AG10803 (cell line): ENCODE measurements at regions not wholly inside any gene's neighbourhood (a gene's known extent, or its start where the extent isn't known, plus 50 kb on each side); places are given as distances from the start of the nearest gene placed in this dataset.

Experiments used
- DNase-seq: peaks from one replicate; pipeline ENCODE4 v3.0.0; 2010; ENCODE audit warnings: low read depth
- H3K4me3 ChIP-seq: 2 replicates; pipeline ENCODE4 v1.5.1; 2011; ENCODE audit warnings: mild to moderate bottlenecking, low read length, control low read depth
- TF ChIP-seq, protein P1 (sequence below): conservative IDR thresholded peaks from 2 replicates; pipeline ENCODE4 v1.5.1; 2011; ENCODE audit warnings: mild to moderate bottlenecking, low read length, control low read depth, inconsistent platforms

DNA sequence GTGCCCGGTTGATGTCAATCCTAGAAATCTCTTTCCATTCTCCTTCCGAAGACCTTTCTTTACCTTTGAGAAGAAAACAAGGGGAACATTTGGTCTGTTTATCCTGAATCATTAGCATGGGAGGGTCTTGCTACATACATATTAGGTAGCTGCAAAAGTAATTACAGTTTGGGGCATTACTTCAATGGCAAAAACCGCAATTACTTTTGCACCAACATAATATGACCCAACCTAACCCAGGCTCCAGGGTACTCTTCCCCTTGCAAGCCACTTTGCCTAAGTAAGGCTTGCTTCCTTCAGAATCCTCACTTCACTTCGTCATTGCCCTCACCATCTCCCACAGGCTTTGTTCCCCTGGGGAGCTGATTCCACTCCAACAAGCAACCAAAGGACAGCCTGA lies 662.7 kb downstream of the DIAPH3 start:
- no peak for DNase-seq
- TF ChIP-seq, protein P1, sequence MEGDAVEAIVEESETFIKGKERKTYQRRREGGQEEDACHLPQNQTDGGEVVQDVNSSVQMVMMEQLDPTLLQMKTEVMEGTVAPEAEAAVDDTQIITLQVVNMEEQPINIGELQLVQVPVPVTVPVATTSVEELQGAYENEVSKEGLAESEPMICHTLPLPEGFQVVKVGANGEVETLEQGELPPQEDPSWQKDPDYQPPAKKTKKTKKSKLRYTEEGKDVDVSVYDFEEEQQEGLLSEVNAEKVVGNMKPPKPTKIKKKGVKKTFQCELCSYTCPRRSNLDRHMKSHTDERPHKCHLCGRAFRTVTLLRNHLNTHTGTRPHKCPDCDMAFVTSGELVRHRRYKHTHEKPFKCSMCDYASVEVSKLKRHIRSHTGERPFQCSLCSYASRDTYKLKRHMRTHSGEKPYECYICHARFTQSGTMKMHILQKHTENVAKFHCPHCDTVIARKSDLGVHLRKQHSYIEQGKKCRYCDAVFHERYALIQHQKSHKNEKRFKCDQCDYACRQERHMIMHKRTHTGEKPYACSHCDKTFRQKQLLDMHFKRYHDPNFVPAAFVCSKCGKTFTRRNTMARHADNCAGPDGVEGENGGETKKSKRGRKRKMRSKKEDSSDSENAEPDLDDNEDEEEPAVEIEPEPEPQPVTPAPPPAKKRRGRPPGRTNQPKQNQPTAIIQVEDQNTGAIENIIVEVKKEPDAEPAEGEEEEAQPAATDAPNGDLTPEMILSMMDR: no peak

DNA sequence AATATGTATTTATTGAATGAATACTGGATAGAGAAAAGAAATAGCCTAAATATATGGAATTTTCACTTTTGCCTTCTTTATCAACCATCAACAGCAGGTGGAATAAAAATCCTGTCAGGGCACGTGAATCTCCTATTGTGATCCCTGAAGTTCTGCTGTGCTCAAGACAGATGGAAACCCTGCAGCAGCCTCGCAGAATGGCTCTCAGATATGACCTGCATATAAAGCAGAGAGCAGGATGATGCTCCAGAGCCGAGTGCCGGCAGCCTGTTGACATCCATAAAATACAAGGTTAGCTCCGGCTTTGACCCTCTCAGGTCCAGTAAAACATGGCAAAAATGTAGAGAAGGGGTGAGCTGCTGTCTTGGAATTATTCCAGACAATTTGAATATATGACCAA lies 659.3 kb downstream of the DIAPH3 start:
- TF ChIP-seq, protein P1: no peak
- no peak overlapping the region for H3K4me3 ChIP-seq
- DNase-seq: no peak

More for the DNA sequence above, 662.7 kb downstream of the DIAPH3 start:
- H3K4me3 ChIP-seq: no peak overlapping the region

DNA sequence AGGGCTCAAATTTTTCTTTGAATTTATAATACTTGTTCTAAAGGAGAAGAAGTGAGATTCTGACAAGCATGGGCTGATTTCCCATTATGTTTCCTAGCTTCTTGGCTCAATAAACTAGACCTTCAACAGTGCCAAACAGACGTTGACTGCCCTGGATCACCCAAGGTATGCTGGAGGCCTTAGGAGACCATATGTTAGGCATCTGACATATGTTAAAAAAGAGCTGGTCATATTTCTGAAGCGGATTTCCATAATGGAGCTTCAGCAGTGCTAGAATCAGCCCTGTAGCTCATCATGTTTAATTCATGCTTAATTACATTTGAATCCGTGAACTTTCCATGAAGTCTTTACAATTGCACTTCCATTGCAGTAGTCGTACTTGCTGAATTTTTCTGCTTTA lies 653.3 kb downstream of the DIAPH3 start:
- H3K4me3 ChIP-seq: no peak overlapping the region
- no peak for DNase-seq
- TF ChIP-seq, protein P1: no peak

DNA sequence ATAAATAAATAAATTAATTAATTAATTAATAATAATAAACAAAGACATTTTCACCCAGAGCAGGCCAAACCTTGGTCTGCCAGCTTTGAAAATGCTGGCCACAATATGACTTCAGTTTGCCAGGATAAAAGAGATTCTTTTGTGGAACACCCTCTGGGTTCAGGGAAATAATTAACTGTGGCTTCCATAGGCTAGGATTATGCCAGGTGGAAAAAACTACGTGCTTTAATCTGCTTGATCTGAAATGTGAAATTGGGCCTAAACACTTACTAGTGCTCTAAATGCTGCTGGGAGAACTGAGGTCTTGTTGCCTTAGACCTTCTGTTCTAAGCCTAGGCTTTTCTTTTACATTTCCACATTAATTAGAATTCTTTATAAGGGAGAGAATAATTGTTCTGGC lies 650.0 kb downstream of the DIAPH3 start:
- no peak overlapping the region for H3K4me3 ChIP-seq
- no peak for DNase-seq
- TF ChIP-seq, protein P1: no peak

DNA sequence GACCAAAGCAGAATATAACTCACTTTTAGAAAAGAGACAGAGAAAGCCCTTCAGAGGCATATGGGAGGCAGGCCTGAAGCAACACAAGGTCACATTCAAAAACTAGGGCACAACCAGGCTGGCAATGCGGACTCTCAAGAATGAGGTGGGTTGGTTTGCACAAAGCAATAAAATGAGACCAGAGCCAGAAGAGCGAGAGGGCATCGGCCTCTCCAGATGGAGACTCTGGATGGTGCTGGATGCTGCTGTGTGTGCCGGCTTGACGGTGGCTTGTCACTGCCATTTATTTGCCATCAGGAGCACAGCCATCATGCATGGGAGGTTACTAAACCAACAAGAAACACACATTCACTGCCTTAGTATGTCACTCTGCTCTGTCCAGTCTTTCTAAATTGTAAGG lies 649.4 kb downstream of the DIAPH3 start:
- no peak for DNase-seq
- TF ChIP-seq, protein P1: no peak
- H3K4me3 ChIP-seq: no peak overlapping the region

DNA sequence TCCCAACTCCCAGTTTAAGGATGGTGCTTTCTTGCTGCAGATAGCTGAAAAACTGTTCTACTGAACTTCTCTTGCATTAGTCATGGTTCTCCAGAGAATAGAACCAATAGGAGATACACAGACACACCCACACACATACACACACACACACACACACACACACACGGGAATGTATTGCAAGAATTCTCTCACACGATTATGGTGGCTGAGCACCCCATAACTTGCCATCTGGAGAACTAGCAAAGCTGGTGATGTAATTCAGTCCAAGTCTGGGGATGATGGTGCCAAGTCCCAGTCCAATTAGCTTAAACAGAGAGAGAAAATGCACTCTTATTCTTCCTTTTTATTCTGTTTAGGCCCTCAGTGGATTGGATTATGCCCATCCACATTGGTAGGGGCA lies 643.9 kb downstream of the DIAPH3 start:
- TF ChIP-seq, protein P1: no peak
- DNase-seq: peak; percentile 26
- H3K4me3 ChIP-seq: no peak overlapping the region

DNA sequence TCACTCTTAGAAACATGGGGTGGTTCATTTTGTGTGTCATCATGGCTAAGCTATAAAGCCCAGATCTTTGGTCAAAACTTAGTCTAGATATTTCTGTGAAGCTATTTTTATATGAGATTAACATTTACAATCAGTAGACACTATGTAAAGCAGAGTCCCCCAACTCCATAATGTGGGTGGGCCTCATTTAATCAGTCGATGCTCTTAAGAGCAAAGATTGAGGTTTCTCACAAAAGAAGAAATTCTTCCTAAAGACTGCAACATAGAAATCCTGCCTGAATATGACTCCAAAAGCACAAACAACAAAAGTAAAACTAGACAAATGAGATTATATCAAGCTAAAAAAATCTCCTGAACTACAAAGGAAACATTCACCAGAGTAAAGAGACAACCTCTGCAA lies 642.2 kb downstream of the DIAPH3 start:
- TF ChIP-seq, protein P1: no peak
- no peak for DNase-seq
- H3K4me3 ChIP-seq: no peak overlapping the region
